Endothelial cell of umbilical vein (primary cell): ENCODE measurements at regions not wholly inside any gene's neighbourhood (a gene's known extent, or its start where the extent isn't known, plus 50 kb on each side); places are given as distances from the start of the nearest gene placed in this dataset.

Experiments
- BruUV-seq: library from RNA; stranded (reverse); fragments of 400-500 nt; replicated peaks from 2 replicates; lab custom pipeline; 2021; lab: Mats Ljungman, UMichigan
- CTCF ChIA-PET: fragments of 300-600, 350-600 bp; sonication (Branson Sonifier 250); formaldehyde crosslinking; loops from one replicate; lab custom pipeline; 2021; ENCODE audit warnings: antibody characterized with exemption, inconsistent platforms; lab: Charles Lee
- POLR2A ChIA-PET: fragments of 300-600, 350-600 bp; sonication (Branson Sonifier 250); formaldehyde crosslinking; loops from one replicate; lab custom pipeline; 2021; ENCODE audit warnings: antibody characterized with exemption, inconsistent platforms; lab: Charles Lee
- DNase-seq: peaks from one replicate; pipeline ENCODE4 v3.0.0-alpha.2; 2011; ENCODE audit warnings: low read depth, low spot score
- FAIRE-seq: peaks from 2 replicates; lab custom pipeline; 2011; peaks lifted over from hg19 to GRCh38; lab: Jason Lieb, UNC
- H2AFZ ChIP-seq: 2 replicates; pipeline ENCODE4 v1.6.0; 2012; ENCODE audit warnings: low read depth, low read length, control low read depth, inconsistent platforms
- H3K27ac ChIP-seq: 2 replicates; pipeline ENCODE4 v1.5.1; 2011; ENCODE audit warnings: low read depth, mild to moderate bottlenecking, control low read depth, low read length, moderate library complexity; ENCODE audit not compliant: insufficient read depth
- H3K27me3 ChIP-seq, 2 experiments: 2 replicates each; pipeline versions ENCODE4 v1.6.0 to v1.6.1; 2011; ENCODE audit warnings: low read length in 2 of 2, mixed read lengths in 1 of 2; ENCODE audit not compliant: control insufficient read depth in 2 of 2, insufficient read depth in 2 of 2
- H3K36me3 ChIP-seq, 2 experiments: 2 replicates in 1 of 2; 3 replicates in 1 of 2; pipeline ENCODE4 v1.5.1; 2011; ENCODE audit warnings: low read length in 2 of 2, mild to moderate bottlenecking in 1 of 2, moderate library complexity in 1 of 2; ENCODE audit not compliant: control insufficient read depth in 2 of 2, insufficient read depth in 2 of 2; ENCODE audit errors: extremely low read depth in 1 of 2
- H3K4me1 ChIP-seq: 3 replicates; pipeline ENCODE4 v1.5.1; 2011; ENCODE audit warnings: mild to moderate bottlenecking, low read length; ENCODE audit not compliant: control insufficient read depth, insufficient read depth; ENCODE audit errors: extremely low read depth
- H3K4me2 ChIP-seq: 2 replicates; pipeline ENCODE4 v1.6.1; 2011; ENCODE audit warnings: low read length, control low read depth, mixed read lengths; ENCODE audit not compliant: insufficient read depth
- H3K4me3 ChIP-seq, 3 experiments: fragments of 200-600 bp in 1 of 3; sonication (generic), shearing (Covaris generic) in 1 of 3; replicated peaks in 1 of 3; 2 replicates each; pipeline ENCODE4 v1.5.1; 2011 to 2016; ENCODE audit warnings: control low read depth in 3 of 3, low read length in 3 of 3, mild to moderate bottlenecking in 2 of 3, inconsistent platforms in 1 of 3, low read depth in 1 of 3, moderate library complexity in 1 of 3; ENCODE audit not compliant: insufficient read depth in 1 of 3
- H3K79me2 ChIP-seq: 2 replicates; pipeline ENCODE4 v1.6.0; 2012; ENCODE audit warnings: low read length, inconsistent platforms; ENCODE audit not compliant: control insufficient read depth, insufficient read depth
- H3K9ac ChIP-seq: replicated peaks from 2 replicates; pipeline ENCODE3; 2011; ENCODE audit warnings: low read length, control low read depth; ENCODE audit not compliant: insufficient read depth; ENCODE audit errors: extremely low read depth
- H3K9me1 ChIP-seq: replicated peaks from 3 replicates; pipeline ENCODE4 v1.6.0; 2011; ENCODE audit warnings: mild to moderate bottlenecking, low read length; ENCODE audit not compliant: control insufficient read depth, insufficient read depth; ENCODE audit errors: extremely low read depth
- H3K9me3 ChIP-seq: replicated peaks from 2 replicates; pipeline ENCODE4 v1.5.1; 2012; ENCODE audit warnings: low read length, inconsistent platforms; ENCODE audit not compliant: control insufficient read depth, insufficient read depth
- H4K20me1 ChIP-seq: replicated peaks from 2 replicates; pipeline ENCODE3; 2011; ENCODE audit warnings: mild to moderate bottlenecking, low read length; ENCODE audit not compliant: control insufficient read depth, insufficient read depth; ENCODE audit errors: extremely low read depth
- CTCF ChIP-seq, 2 donors: IDR thresholded peaks; 1 replicate in 1 of 2; 2 replicates in 1 of 2; pipeline ENCODE4 v1.5.1; 2011; ENCODE audit warnings: low read length in 2 of 2, mild to moderate bottlenecking in 2 of 2, moderate library complexity in 2 of 2, control low read depth in 1 of 2, inconsistent platforms in 1 of 2, low read depth in 1 of 2; ENCODE audit not compliant: insufficient read depth in 1 of 2; ENCODE audit errors: extremely low read depth in 1 of 2
- EZH2 ChIP-seq: IDR thresholded peaks from 2 replicates; pipeline ENCODE4 v1.6.1; 2012; ENCODE audit warnings: borderline replicate concordance, low read depth, mild to moderate bottlenecking, moderate library complexity, low read length, inconsistent platforms; ENCODE audit not compliant: severe bottlenecking
- FOS ChIP-seq: IDR thresholded peaks from 2 replicates; pipeline ENCODE4 v1.6.1; 2011; ENCODE audit warnings: mild to moderate bottlenecking, low read length, moderate library complexity, borderline replicate concordance; ENCODE audit not compliant: insufficient read depth
- GATA2 ChIP-seq: IDR thresholded peaks from 2 replicates; pipeline ENCODE4 v1.7.0; 2011; ENCODE audit warnings: low read depth, mild to moderate bottlenecking, moderate library complexity, mixed read lengths, low read length; ENCODE audit not compliant: insufficient read length, insufficient read depth
- JUN ChIP-seq: IDR thresholded peaks from 2 replicates; pipeline ENCODE4 v1.6.1; 2011; ENCODE audit warnings: borderline replicate concordance, low read depth; ENCODE audit not compliant: insufficient read length, insufficient read depth
- MAX ChIP-seq: IDR thresholded peaks from 2 replicates; pipeline ENCODE4 v1.6.1; 2011; ENCODE audit not compliant: insufficient read depth, insufficient read length
- MYC ChIP-seq: IDR thresholded peaks from one replicate; pipeline ENCODE4 v1.6.1; 2011; ENCODE audit warnings: mild to moderate bottlenecking, low read depth, low read length
- POLR2A ChIP-seq: IDR thresholded peaks from 2 replicates; pipeline ENCODE4 v1.6.1; 2012; ENCODE audit warnings: low read depth, mild to moderate bottlenecking, control low read depth, low read length
- POLR2AphosphoS5 ChIP-seq: IDR thresholded peaks from 2 replicates; pipeline ENCODE4 v1.6.1; 2012; ENCODE audit warnings: low read depth, mild to moderate bottlenecking, control low read depth, low read length, moderate library complexity; ENCODE audit not compliant: insufficient read depth
- dilution Hi-C: fragments of 300-500 bp; cut with MboI; formaldehyde crosslinking; loops from one replicate; pipeline ENCODE4 v1.15.0; 2019; ENCODE audit warnings: low sequenced_read_pairs; ENCODE audit not compliant: extremely low pct_ligation_motif_present
- intact Hi-C: fragments of 100-400 bp; cut with micrococcal nuclease; formaldehyde crosslinking; loops from one replicate; pipeline ENCODE4 v1.10.0; 2022

- dilution Hi-C loops (no loop called here), intact Hi-C loops (no loop called here)
- ChIA-PET CTCF (interaction anchor here (1.0 kb wide), 1 partner anchor 9 kb away, joined by 3 read pairs; no protein-coding TSS in a partner anchor), POLR2A (no interaction called here)
- TF ChIP-seq FOS (no peak), MYC (no peak), EZH2 (no peak), MAX (no peak), GATA2 (no peak), JUN (no peak), CTCF (IDR thresholded peaks at IDR 0.05; ENCODE audit: extremely low read depth in 1 of 2, insufficient read depth in 1 of 2, low read depth in 1 of 2, low read length in 2 of 2) (no peak), POLR2A (no peak), POLR2AphosphoS5 (no peak)
- no peaks in the 10 kb centered on the region for H3K36me3 ChIP-seq
- no peak overlapping the region for H3K4me3 ChIP-seq
- no peak overlapping the region for H2AFZ ChIP-seq
- no peaks in the 10 kb centered on the region for H3K9me3 ChIP-seq
- no peak overlapping the region for H3K27ac ChIP-seq
- no peak overlapping the region for H3K9ac ChIP-seq
- no TSS peak for BruUV-seq
- H3K79me2 ChIP-seq, result no peaks in the 10 kb centered on the region
- DNase-seq (no peak), FAIRE-seq (no peak)
- no peaks in the 10 kb centered on the region for H3K4me1 ChIP-seq
- no peaks in the 10 kb centered on the region for H4K20me1 ChIP-seq
- no peaks in the 10 kb centered on the region for H3K9me1 ChIP-seq
- peaks cover 10 to 17% of the 10 kb centered on the region in 2 experiments for H3K27me3 ChIP-seq
- H3K4me2 ChIP-seq, result no peak overlapping the region
Observed at GRCh38 chr15:50854601-50855490, 53.6 kb upstream of the AP4E1 start.
